GM18519 (cell line): ENCODE measurements at regions not wholly inside any gene's neighbourhood (a gene's known extent, or its start where the extent isn't known, plus 50 kb on each side); places are given as distances from the start of the nearest gene placed in this dataset.

Source experiments
- ATAC-seq: cut with Tn5 transposase; IDR thresholded peaks from one replicate; pipeline ENCODE4 v1.9.1; 2021; ENCODE audit warnings: mild to moderate bottlenecking, moderate library complexity; ENCODE audit not compliant: unreplicated experiment, low FRiP score

GRCh38 chr3:127131424-127132170 lies 61.3 kb upstream of the PRR23E start:
- ATAC-seq = no peak

GRCh38 chr3:127132876-127133275 lies 60.1 kb upstream of the PRR23E start:
- no peak for ATAC-seq

- no peak for ATAC-seq
These were observed 59.0 kb upstream of the PRR23E start for GRCh38 chr3:127133971-127134370.

GRCh38 chr3:127134466-127134865 lies 58.5 kb upstream of the PRR23E start:
- ATAC-seq = no peak

GRCh38 chr3:127134887-127135240 lies 58.1 kb upstream of the PRR23E start:
- no peak for ATAC-seq

- no peak for ATAC-seq
These were observed 57.5 kb upstream of the PRR23E start for GRCh38 chr3:127135241-127136023.

- ATAC-seq = no peak
These were observed 56.8 kb upstream of the PRR23E start for GRCh38 chr3:127136024-127136600.

- ATAC-seq = no peak
These were observed 56.2 kb upstream of the PRR23E start for GRCh38 chr3:127136706-127137105.

GRCh38 chr3:127137113-127137512 lies 55.8 kb upstream of the PRR23E start:
- no peak for ATAC-seq

GRCh38 chr3:127137757-127138536 lies 55.0 kb upstream of the PRR23E start:
- ATAC-seq = no peak

- ATAC-seq = no peak
These were observed 53.1 kb upstream of the PRR23E start for GRCh38 chr3:127139601-127140500.

- no peak for ATAC-seq
These were observed 52.1 kb upstream of the PRR23E start for GRCh38 chr3:127140501-127141460.

- no peak for ATAC-seq
These were observed 50.8 kb upstream of the PRR23E start for GRCh38 chr3:127141921-127142730.
